ENCODE measurements at regions not wholly inside any gene's neighbourhood (a gene's known extent, or its start where the extent isn't known, plus 50 kb on each side); places are given as distances from the start of the nearest gene placed in this dataset.

GRCh38 chr9:80437091-80437640 lies 865.4 kb downstream of the TLE4 start:
- Mint-ChIP-seq H3K27ac (no peak overlapping the region), H3K4me3 (no peak overlapping the region), H3K9me3 (no peaks in the 10 kb centered on the region), H3K4me1 (no peaks in the 10 kb centered on the region), H3K27me3 (no peaks in the 10 kb centered on the region), H3K36me3 (no peaks in the 10 kb centered on the region)
- CTCF ChIA-PET = no interaction called here
- no peak for DNase-seq

- no peaks in the 10 kb centered on the region for H3K27me3 Mint-ChIP-seq
- DNase-seq = no peak
- CTCF ChIA-PET = no interaction called here
- H3K4me1 Mint-ChIP-seq = no peaks in the 10 kb centered on the region
- no peaks in the 10 kb centered on the region for H3K36me3 Mint-ChIP-seq
- H3K4me3 Mint-ChIP-seq = no peak overlapping the region
- no peaks in the 10 kb centered on the region for H3K9me3 Mint-ChIP-seq
- no peak overlapping the region for H3K27ac Mint-ChIP-seq
Measured at GRCh38 chr9:80435591-80435990, 863.8 kb downstream of the TLE4 start.

- peaks cover 3% of the 10 kb centered on the region for H3K9me3 Mint-ChIP-seq
- CTCF ChIA-PET = no interaction called here
- H3K27me3 Mint-ChIP-seq = no peaks in the 10 kb centered on the region
- H3K4me3 Mint-ChIP-seq = no peak overlapping the region
- no peaks in the 10 kb centered on the region for H3K4me1 Mint-ChIP-seq
- no peak for DNase-seq
- no peak overlapping the region for H3K27ac Mint-ChIP-seq
- no peaks in the 10 kb centered on the region for H3K36me3 Mint-ChIP-seq
Measured at GRCh38 chr9:80426992-80427391, 855.2 kb downstream of the TLE4 start.

- no peak overlapping the region for H3K4me3 Mint-ChIP-seq
Measured at GRCh38 chr9:80417211-80417773, 845.5 kb downstream of the TLE4 start.

GRCh38 chr9:80410106-80410505 lies 838.3 kb downstream of the TLE4 start:
- CTCF ChIA-PET = interaction anchor here (0.6 to 0.8 kb wide), 2 partner anchors 11 to 1588 kb away, joined by 3 read pairs; no protein-coding TSS in a partner anchor
- H3K27ac Mint-ChIP-seq = no peak overlapping the region
- no peak overlapping the region for H3K4me3 Mint-ChIP-seq
- no peaks in the 10 kb centered on the region for H3K36me3 Mint-ChIP-seq
- DNase-seq = no peak
- H3K27me3 Mint-ChIP-seq = no peaks in the 10 kb centered on the region
- no peaks in the 10 kb centered on the region for H3K9me3 Mint-ChIP-seq
- H3K4me1 Mint-ChIP-seq = no peaks in the 10 kb centered on the region

More at GRCh38 chr9:80417211-80417773, 845.5 kb downstream of the TLE4 start:
- CTCF ChIA-PET = no interaction called here
- Mint-ChIP-seq H3K36me3 (no peaks in the 10 kb centered on the region), H3K4me1 (no peaks in the 10 kb centered on the region), H3K27me3 (no peaks in the 10 kb centered on the region), H3K9me3 (peaks cover 28% of the 10 kb centered on the region), H3K27ac (no peak overlapping the region)
- DNase-seq = no peak

GRCh38 chr9:80407220-80407619 lies 835.5 kb downstream of the TLE4 start:
- Mint-ChIP-seq H3K36me3 (no peaks in the 10 kb centered on the region), H3K27me3 (no peaks in the 10 kb centered on the region), H3K4me3 (no peak overlapping the region), H3K4me1 (no peaks in the 10 kb centered on the region), H3K9me3 (peaks cover 3% of the 10 kb centered on the region), H3K27ac (no peak overlapping the region)
- DNase-seq = no peak
- CTCF ChIA-PET = no interaction called here

GRCh38 chr9:80401243-80401642 lies 829.5 kb downstream of the TLE4 start:
- no peak for DNase-seq
- Mint-ChIP-seq H3K36me3 (no peaks in the 10 kb centered on the region), H3K27ac (no peak overlapping the region), H3K4me1 (no peaks in the 10 kb centered on the region), H3K4me3 (no peak overlapping the region), H3K9me3 (peaks cover 3% of the 10 kb centered on the region), H3K27me3 (no peaks in the 10 kb centered on the region)
- CTCF ChIA-PET = no interaction called here

GRCh38 chr9:80400624-80401230 lies 829.0 kb downstream of the TLE4 start:
- no peaks in the 10 kb centered on the region for H3K4me1 Mint-ChIP-seq
- H3K36me3 Mint-ChIP-seq = no peaks in the 10 kb centered on the region
- H3K4me3 Mint-ChIP-seq = no peak overlapping the region
- no peak for DNase-seq
- peaks cover 3% of the 10 kb centered on the region for H3K9me3 Mint-ChIP-seq
- CTCF ChIA-PET = no interaction called here
- H3K27ac Mint-ChIP-seq = no peak overlapping the region
- H3K27me3 Mint-ChIP-seq = no peaks in the 10 kb centered on the region

- CTCF ChIA-PET = interaction anchor here (1.0 kb wide), 1 partner anchor 10 kb away, joined by 3 read pairs; no protein-coding TSS in a partner anchor
- no peaks in the 10 kb centered on the region for H3K36me3 Mint-ChIP-seq
- H3K4me3 Mint-ChIP-seq = no peak overlapping the region
- no peak overlapping the region for H3K27ac Mint-ChIP-seq
- no peaks in the 10 kb centered on the region for H3K4me1 Mint-ChIP-seq
- H3K9me3 Mint-ChIP-seq = peaks cover under 1% of the 10 kb centered on the region
- DNase-seq = no peak
- H3K27me3 Mint-ChIP-seq = no peaks in the 10 kb centered on the region
Measured at GRCh38 chr9:80399606-80400005, 827.8 kb downstream of the TLE4 start.

GRCh38 chr9:80387828-80388227 lies 816.1 kb downstream of the TLE4 start:
- no peaks in the 10 kb centered on the region for H3K27me3 Mint-ChIP-seq

GRCh38 chr9:80385246-80385645 lies 813.5 kb downstream of the TLE4 start:
- Mint-ChIP-seq H3K27me3 (no peaks in the 10 kb centered on the region), H3K27ac (no peak overlapping the region), H3K4me1 (no peaks in the 10 kb centered on the region), H3K4me3 (no peak overlapping the region), H3K9me3 (no peaks in the 10 kb centered on the region), H3K36me3 (no peaks in the 10 kb centered on the region)
- DNase-seq = no peak
- CTCF ChIA-PET = no interaction called here

More at GRCh38 chr9:80387828-80388227, 816.1 kb downstream of the TLE4 start:
- DNase-seq = no peak
- Mint-ChIP-seq H3K36me3 (no peaks in the 10 kb centered on the region), H3K9me3 (peaks cover 3% of the 10 kb centered on the region), H3K4me1 (no peaks in the 10 kb centered on the region), H3K27ac (no peak overlapping the region), H3K4me3 (no peak overlapping the region)
- CTCF ChIA-PET = no interaction called here

GRCh38 chr9:80383331-80383730 lies 811.6 kb downstream of the TLE4 start:
- no peak overlapping the region for H3K27ac Mint-ChIP-seq
- no peak for DNase-seq
- no peaks in the 10 kb centered on the region for H3K27me3 Mint-ChIP-seq
- CTCF ChIA-PET = no interaction called here
- H3K9me3 Mint-ChIP-seq = no peaks in the 10 kb centered on the region
- no peaks in the 10 kb centered on the region for H3K36me3 Mint-ChIP-seq
- H3K4me3 Mint-ChIP-seq = no peak overlapping the region
- no peaks in the 10 kb centered on the region for H3K4me1 Mint-ChIP-seq

- CTCF ChIA-PET = no interaction called here
- Mint-ChIP-seq H3K9me3 (no peaks in the 10 kb centered on the region), H3K36me3 (no peaks in the 10 kb centered on the region), H3K27ac (no peak overlapping the region), H3K4me3 (no peak overlapping the region), H3K4me1 (no peaks in the 10 kb centered on the region), H3K27me3 (no peaks in the 10 kb centered on the region)
- DNase-seq = no peak
Measured at GRCh38 chr9:80382211-80382891, 810.6 kb downstream of the TLE4 start.

- CTCF ChIA-PET = no interaction called here
Measured at GRCh38 chr9:80380301-80380700, 808.5 kb downstream of the TLE4 start.

More at GRCh38 chr9:80380301-80380700, 808.5 kb downstream of the TLE4 start:
- no peak overlapping the region for H3K4me3 Mint-ChIP-seq
- H3K27ac Mint-ChIP-seq = no peak overlapping the region
- H3K27me3 Mint-ChIP-seq = no peaks in the 10 kb centered on the region
- H3K9me3 Mint-ChIP-seq = no peaks in the 10 kb centered on the region
- no peaks in the 10 kb centered on the region for H3K36me3 Mint-ChIP-seq
- no peaks in the 10 kb centered on the region for H3K4me1 Mint-ChIP-seq
- no peak for DNase-seq
